Mucosa of gallbladder (tissue), 1 donor: ENCODE measurements at regions not wholly inside any gene's neighbourhood (a gene's known extent, or its start where the extent isn't known, plus 50 kb on each side); places are given as distances from the start of the nearest gene placed in this dataset.

ENCODE experiments used
- DNase-seq: peaks from one replicate; pipeline ENCODE4 v3.0.0-alpha.2; 2020; ENCODE audit warnings: low spot score
- donor health status: DM: no; HTN: no; CAD: no.

GRCh38 chr14:95442016-95442632 lies 74.3 kb downstream of the SYNE3 start:
- DNase-seq = no peak

GRCh38 chr14:95440951-95441350 lies 75.5 kb downstream of the SYNE3 start:
- no peak for DNase-seq

- no peak for DNase-seq
Measured at GRCh38 chr14:95440496-95440895, 76.0 kb downstream of the SYNE3 start.

- DNase-seq = no peak
Measured at GRCh38 chr14:95439881-95440280, 76.6 kb downstream of the SYNE3 start.

GRCh38 chr14:95437715-95438114 lies 78.7 kb downstream of the SYNE3 start:
- DNase-seq = no peak

GRCh38 chr14:95436354-95436753 lies 80.1 kb downstream of the SYNE3 start:
- no peak for DNase-seq

- no peak for DNase-seq
Measured at GRCh38 chr14:95434121-95434520, 82.3 kb downstream of the SYNE3 start.

GRCh38 chr14:95433094-95433478 lies 83.4 kb downstream of the SYNE3 start:
- DNase-seq = no peak

- DNase-seq = no peak
Measured at GRCh38 chr14:95432144-95433093, 84.0 kb downstream of the SYNE3 start.

- DNase-seq = no peak
Measured at GRCh38 chr14:95431199-95432143, 85.0 kb downstream of the SYNE3 start.

GRCh38 chr14:95428557-95428956 lies 87.9 kb downstream of the SYNE3 start:
- no peak for DNase-seq

- DNase-seq = no peak
Measured at GRCh38 chr14:95426116-95426475, 90.4 kb downstream of the SYNE3 start.

GRCh38 chr14:95425369-95426115 lies 90.9 kb downstream of the SYNE3 start:
- DNase-seq = no peak

- DNase-seq = no peak
Measured at GRCh38 chr14:95424529-95424928, 91.9 kb downstream of the SYNE3 start.

- DNase-seq = no peak
Measured at GRCh38 chr14:95421741-95422140, 94.7 kb downstream of the SYNE3 start.

- DNase-seq = no peak
Measured at GRCh38 chr14:95420060-95420459, 96.4 kb downstream of the SYNE3 start.

GRCh38 chr14:95419569-95419968 lies 96.9 kb downstream of the SYNE3 start:
- no peak for DNase-seq

- DNase-seq = no peak
Measured at GRCh38 chr14:95418858-95419257, 97.6 kb downstream of the SYNE3 start.

GRCh38 chr14:95417492-95417891 lies 97.8 kb upstream of the CLMN start:
- DNase-seq = no peak

- no peak for DNase-seq
Measured at GRCh38 chr14:95415993-95416392, 96.3 kb upstream of the CLMN start.
